GM23338 (cell line): ENCODE measurements at regions not wholly inside any gene's neighbourhood (a gene's known extent, or its start where the extent isn't known, plus 50 kb on each side); places are given as distances from the start of the nearest gene placed in this dataset.
"Not testable (repeated sequence)": the region's sequence is repeated elsewhere in the genome, so short reads cannot be mapped to it uniquely, and the experiment has no call there.

Experiments
- ATAC-seq: fragments of 200-7000 bp; cut with Tn5 transposase; 3 replicates; pipeline ENCODE4 v1.9.1; 2020
- DNase-seq: peaks from one replicate; pipeline ENCODE4 v3.0.0-alpha.2; 2015; ENCODE audit warnings: low spot score
- H2AFZ ChIP-seq: fragments of 200-600 bp; sonication (generic); 2 replicates; pipeline ENCODE4 v1.8.0; 2016; ENCODE audit warnings: antibody characterized with exemption, mild to moderate bottlenecking, moderate library complexity
- H3F3A ChIP-seq: fragments of 200-600 bp; sonication (generic); replicated peaks from 2 replicates; pipeline ENCODE4 v1.8.0; 2017; ENCODE audit warnings: antibody characterized with exemption, mixed run types, low read depth
- H3K27ac ChIP-seq: fragments of 200-600 bp; sonication (generic); 2 replicates; pipeline ENCODE4 v1.6.1; 2016; ENCODE audit warnings: low read depth
- H3K27me3 ChIP-seq: fragments of 200-600 bp; sonication (generic); 2 replicates; pipeline ENCODE4 v1.8.0; 2016; ENCODE audit warnings: mild to moderate bottlenecking, mixed run types, moderate library complexity; ENCODE audit not compliant: insufficient read depth
- H3K36me3 ChIP-seq: fragments of 200-600 bp; sonication (generic); 2 replicates; pipeline ENCODE4 v1.8.0; 2016; ENCODE audit warnings: mild to moderate bottlenecking; ENCODE audit not compliant: insufficient read depth
- H3K4me1 ChIP-seq: fragments of 200-600 bp; sonication (generic); 2 replicates; pipeline ENCODE4 v1.8.0; 2016; ENCODE audit warnings: mild to moderate bottlenecking, moderate library complexity; ENCODE audit not compliant: insufficient read depth
- H3K4me2 ChIP-seq: fragments of 200-600 bp; sonication (generic); 2 replicates; pipeline ENCODE4 v1.7.1; 2017; ENCODE audit warnings: mixed run types
- H3K4me3 ChIP-seq: fragments of 200-600 bp; sonication (generic); 2 replicates; pipeline ENCODE4 v1.6.1; 2016; ENCODE audit warnings: mixed run types
- H3K79me2 ChIP-seq: fragments of 200-600 bp; sonication (generic); replicated peaks from 2 replicates; pipeline ENCODE4 v1.8.0; 2017; ENCODE audit warnings: mild to moderate bottlenecking; ENCODE audit not compliant: insufficient read depth
- H3K9me2 ChIP-seq: fragments of 200-600 bp; sonication (generic); 2 replicates; pipeline ENCODE4 v1.8.0; 2017; ENCODE audit not compliant: insufficient read depth
- H4K20me1 ChIP-seq: fragments of 200-600 bp; sonication (generic); replicated peaks from 2 replicates; pipeline ENCODE4 v1.8.0; 2017; ENCODE audit warnings: mild to moderate bottlenecking; ENCODE audit not compliant: insufficient read depth
- H3K27ac Mint-ChIP-seq: 2 replicates; pipeline ENCODE4 v1.8.0; 2020; ENCODE audit warnings: inconsistent platforms, mild to moderate bottlenecking, moderate library complexity, mixed read lengths
- H3K27me3 Mint-ChIP-seq: 3 replicates; pipeline ENCODE4 v1.8.0; 2022; ENCODE audit warnings: low read depth, mild to moderate bottlenecking, moderate library complexity, mixed read lengths, inconsistent platforms; ENCODE audit not compliant: insufficient read depth, poor library complexity
- H3K36me3 Mint-ChIP-seq: 3 replicates; pipeline ENCODE4 v1.8.0; 2021; ENCODE audit warnings: low read depth, mild to moderate bottlenecking, inconsistent platforms, moderate library complexity, mixed read lengths
- H3K4me1 Mint-ChIP-seq: 3 replicates; pipeline ENCODE4 v1.8.0; 2020; ENCODE audit warnings: mild to moderate bottlenecking, inconsistent platforms, mixed read lengths
- H3K4me3 Mint-ChIP-seq: 3 replicates; pipeline ENCODE4 v1.8.0; 2021; ENCODE audit warnings: moderate library complexity, mild to moderate bottlenecking, inconsistent platforms, mixed read lengths
- H3K9me3 Mint-ChIP-seq: 3 replicates; pipeline ENCODE4 v1.8.0; 2020; ENCODE audit warnings: moderate library complexity, mild to moderate bottlenecking, inconsistent platforms, mixed read lengths
- CREB1 ChIP-seq: fragments of 250-450 bp; sonication (Bioruptor Pico); IDR thresholded peaks from 2 replicates; pipeline ENCODE4 v1.5.0; 2020; ENCODE audit warnings: low read depth, mild to moderate bottlenecking, moderate library complexity
- EZH2 ChIP-seq: fragments of 200-600 bp; sonication (generic); IDR thresholded peaks from one replicate; pipeline ENCODE4 v1.8.0; 2017; ENCODE audit warnings: antibody characterized with exemption, mild to moderate bottlenecking, low read depth; ENCODE audit not compliant: unreplicated experiment
- EZH2phosphoT487 ChIP-seq: fragments of 200-600 bp; sonication (generic); IDR thresholded peaks from one replicate; pipeline ENCODE4 v1.8.1; 2018; ENCODE audit warnings: antibody characterized with exemption; ENCODE audit not compliant: unreplicated experiment
- STAT1 ChIP-seq: IDR thresholded peaks from one replicate; pipeline ENCODE4 v1.6.1; 2016; ENCODE audit warnings: antibody characterized with exemption; ENCODE audit not compliant: unreplicated experiment
- ZNF114 ChIP-seq: fragments of 250-450 bp; sonication (Bioruptor Pico); IDR thresholded peaks from 2 replicates; pipeline ENCODE4 v1.5.0; 2020; ENCODE audit warnings: mild to moderate bottlenecking, moderate library complexity
- ZNF331 ChIP-seq: fragments of 250-450 bp; sonication (Bioruptor Pico); IDR thresholded peaks from 2 replicates; pipeline ENCODE4 v1.5.0; 2020; ENCODE audit warnings: low read depth, mild to moderate bottlenecking, moderate library complexity
- TF ChIP-seq, protein P1 (sequence below): IDR thresholded peaks from 2 replicates; pipeline ENCODE4 v1.6.1; 2016; ENCODE audit warnings: antibody characterized with exemption
- TF ChIP-seq, protein P2 (sequence below), 2 experiments: fragments of 200-600 bp in 1 of 2; sonication (generic) in 1 of 2; conservative IDR thresholded peaks; 2 replicates each; pipeline versions ENCODE4 v1.5.1 to v1.6.1; 2016 to 2017; ENCODE audit warnings: antibody characterized with exemption in 2 of 2, low read depth in 2 of 2, mild to moderate bottlenecking in 2 of 2, moderate library complexity in 1 of 2
- TF ChIP-seq, protein P3 (sequence below): IDR thresholded peaks from one replicate; pipeline ENCODE4 v1.6.1; 2018; ENCODE audit warnings: antibody characterized with exemption; ENCODE audit not compliant: unreplicated experiment

DNA sequence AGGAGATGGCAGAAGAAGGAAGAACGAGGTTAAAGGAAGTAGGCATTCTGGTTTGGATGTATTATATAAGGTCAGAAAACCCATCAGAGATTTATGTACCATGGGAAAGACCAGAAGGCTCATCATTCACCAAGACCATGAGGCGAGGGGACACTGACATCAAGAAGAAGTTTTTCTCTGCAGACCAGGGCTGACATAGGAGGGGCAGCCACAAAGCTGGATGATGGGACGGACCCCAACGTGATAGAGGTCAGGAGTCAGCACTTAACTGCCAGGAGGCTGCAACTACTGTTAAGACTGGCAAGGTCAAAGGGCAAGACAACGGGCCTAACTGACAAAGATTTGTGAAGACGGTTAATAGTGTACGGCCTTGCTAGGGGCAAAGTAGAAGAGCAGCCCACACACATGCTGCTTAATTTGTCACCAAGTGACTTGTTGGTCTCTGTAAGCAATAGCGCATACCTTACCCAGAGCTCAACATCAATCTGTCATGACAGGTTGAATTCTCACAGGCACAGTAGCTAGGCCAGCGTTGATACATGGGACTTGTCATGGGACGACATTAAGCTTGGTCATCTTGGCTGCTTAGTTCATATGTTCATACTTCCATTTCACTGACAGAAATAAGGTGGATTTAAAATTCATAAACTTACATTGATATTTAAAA, 579.7 kb upstream of the CDH10 start (continued):
- no peak for TF ChIP-seq STAT1
- TF ChIP-seq, protein P1, sequence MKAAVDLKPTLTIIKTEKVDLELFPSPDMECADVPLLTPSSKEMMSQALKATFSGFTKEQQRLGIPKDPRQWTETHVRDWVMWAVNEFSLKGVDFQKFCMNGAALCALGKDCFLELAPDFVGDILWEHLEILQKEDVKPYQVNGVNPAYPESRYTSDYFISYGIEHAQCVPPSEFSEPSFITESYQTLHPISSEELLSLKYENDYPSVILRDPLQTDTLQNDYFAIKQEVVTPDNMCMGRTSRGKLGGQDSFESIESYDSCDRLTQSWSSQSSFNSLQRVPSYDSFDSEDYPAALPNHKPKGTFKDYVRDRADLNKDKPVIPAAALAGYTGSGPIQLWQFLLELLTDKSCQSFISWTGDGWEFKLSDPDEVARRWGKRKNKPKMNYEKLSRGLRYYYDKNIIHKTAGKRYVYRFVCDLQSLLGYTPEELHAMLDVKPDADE = no peak

DNA sequence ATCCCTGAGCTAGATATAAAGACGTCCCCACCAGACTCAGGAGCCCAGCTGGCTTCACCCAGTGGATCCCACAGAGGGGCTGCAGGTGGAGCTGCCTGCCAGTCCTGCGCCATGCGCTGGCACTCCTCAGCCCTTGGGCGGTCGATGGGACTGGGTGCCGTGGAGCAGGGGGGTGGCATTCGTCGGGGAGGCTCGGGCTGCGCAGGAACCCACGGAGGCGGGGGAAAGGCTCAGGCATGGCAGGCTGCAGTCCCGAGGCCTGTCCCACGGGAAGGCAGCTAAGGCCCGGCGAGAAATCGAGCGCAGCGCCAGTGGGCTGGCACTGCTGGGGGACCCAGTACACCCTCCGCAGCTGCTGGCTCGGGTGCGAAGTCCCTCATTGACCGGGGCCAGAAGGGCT, 555.1 kb upstream of the CDH10 start:
- H3K4me3 ChIP-seq, H3K27ac ChIP-seq, DNase-seq, H3K4me3 Mint-ChIP-seq, H4K20me1 ChIP-seq, H3K36me3 Mint-ChIP-seq, H3K79me2 ChIP-seq, H3K27me3 ChIP-seq, ATAC-seq, H3K36me3 ChIP-seq, H3F3A ChIP-seq, H3K4me2 ChIP-seq, H3K9me2 ChIP-seq, H2AFZ ChIP-seq, H3K27ac Mint-ChIP-seq, H3K4me1 Mint-ChIP-seq, H3K4me1 ChIP-seq, H3K9me3 Mint-ChIP-seq, H3K27me3 Mint-ChIP-seq: not testable (repeated sequence)

DNA sequence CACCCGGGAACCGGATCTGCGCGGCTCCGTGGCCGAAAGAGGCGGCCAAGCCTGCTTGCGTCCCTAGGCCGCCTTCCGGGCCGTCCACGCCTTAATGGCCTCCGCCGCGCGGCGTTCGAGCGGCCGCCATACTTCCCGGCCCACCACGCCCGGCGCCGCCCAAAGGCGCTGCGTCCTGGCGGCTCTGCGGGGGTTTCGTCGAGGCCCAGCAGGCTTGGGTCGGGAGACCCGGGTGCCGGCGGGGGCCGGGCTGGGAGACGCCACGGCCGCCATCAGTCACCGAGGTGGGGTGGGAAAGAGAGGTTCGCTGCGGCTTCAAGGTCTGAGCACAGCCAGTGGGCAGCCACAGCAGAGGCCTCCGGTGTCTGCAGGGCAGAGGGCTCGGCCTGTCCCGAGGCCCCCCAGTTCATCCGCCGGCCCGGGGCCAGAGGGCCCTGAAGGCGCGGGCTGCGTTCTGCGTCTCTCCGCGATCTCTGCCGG, 545.8 kb upstream of the CDH10 start:
- Histone ChIP-seq H3K4me3 (no peak overlapping the region), H3K27ac (no peak overlapping the region), H3K79me2 (no peaks in the 10 kb centered on the region), H3F3A (no peaks in the 10 kb centered on the region), H3K9me2 (peaks cover 12% of the 10 kb centered on the region; the same call in 1 of the 2 replicates), H3K4me2 (no peak overlapping the region), H4K20me1 (no peaks in the 10 kb centered on the region), H3K4me1 (no peaks in the 10 kb centered on the region), H3K36me3 (no peaks in the 10 kb centered on the region), H2AFZ (no peak overlapping the region), H3K27me3 (no peaks in the 10 kb centered on the region)
- Mint-ChIP-seq H3K4me3 (no peak overlapping the region), H3K36me3 (no peaks in the 10 kb centered on the region), H3K4me1 (no peaks in the 10 kb centered on the region), H3K27ac (no peak overlapping the region), H3K27me3 (no peaks in the 10 kb centered on the region), H3K9me3 (no peaks in the 10 kb centered on the region; the same call in 2 of the 3 replicates)
- ATAC-seq (no peak), DNase-seq (no peak)
- TF ChIP-seq STAT1 (no peak), ZNF114 (CRISPR knock-in tag) (no peak), EZH2phosphoT487 (no peak), EZH2 (no peak), CREB1 (no peak), ZNF331 (CRISPR knock-in tag) (no peak)
- TF ChIP-seq, protein P2, sequence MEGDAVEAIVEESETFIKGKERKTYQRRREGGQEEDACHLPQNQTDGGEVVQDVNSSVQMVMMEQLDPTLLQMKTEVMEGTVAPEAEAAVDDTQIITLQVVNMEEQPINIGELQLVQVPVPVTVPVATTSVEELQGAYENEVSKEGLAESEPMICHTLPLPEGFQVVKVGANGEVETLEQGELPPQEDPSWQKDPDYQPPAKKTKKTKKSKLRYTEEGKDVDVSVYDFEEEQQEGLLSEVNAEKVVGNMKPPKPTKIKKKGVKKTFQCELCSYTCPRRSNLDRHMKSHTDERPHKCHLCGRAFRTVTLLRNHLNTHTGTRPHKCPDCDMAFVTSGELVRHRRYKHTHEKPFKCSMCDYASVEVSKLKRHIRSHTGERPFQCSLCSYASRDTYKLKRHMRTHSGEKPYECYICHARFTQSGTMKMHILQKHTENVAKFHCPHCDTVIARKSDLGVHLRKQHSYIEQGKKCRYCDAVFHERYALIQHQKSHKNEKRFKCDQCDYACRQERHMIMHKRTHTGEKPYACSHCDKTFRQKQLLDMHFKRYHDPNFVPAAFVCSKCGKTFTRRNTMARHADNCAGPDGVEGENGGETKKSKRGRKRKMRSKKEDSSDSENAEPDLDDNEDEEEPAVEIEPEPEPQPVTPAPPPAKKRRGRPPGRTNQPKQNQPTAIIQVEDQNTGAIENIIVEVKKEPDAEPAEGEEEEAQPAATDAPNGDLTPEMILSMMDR (conservative IDR thresholded peaks at IDR 0.05; ENCODE audit: low read depth in 2 of 2) = no peak
- TF ChIP-seq, protein P3, sequence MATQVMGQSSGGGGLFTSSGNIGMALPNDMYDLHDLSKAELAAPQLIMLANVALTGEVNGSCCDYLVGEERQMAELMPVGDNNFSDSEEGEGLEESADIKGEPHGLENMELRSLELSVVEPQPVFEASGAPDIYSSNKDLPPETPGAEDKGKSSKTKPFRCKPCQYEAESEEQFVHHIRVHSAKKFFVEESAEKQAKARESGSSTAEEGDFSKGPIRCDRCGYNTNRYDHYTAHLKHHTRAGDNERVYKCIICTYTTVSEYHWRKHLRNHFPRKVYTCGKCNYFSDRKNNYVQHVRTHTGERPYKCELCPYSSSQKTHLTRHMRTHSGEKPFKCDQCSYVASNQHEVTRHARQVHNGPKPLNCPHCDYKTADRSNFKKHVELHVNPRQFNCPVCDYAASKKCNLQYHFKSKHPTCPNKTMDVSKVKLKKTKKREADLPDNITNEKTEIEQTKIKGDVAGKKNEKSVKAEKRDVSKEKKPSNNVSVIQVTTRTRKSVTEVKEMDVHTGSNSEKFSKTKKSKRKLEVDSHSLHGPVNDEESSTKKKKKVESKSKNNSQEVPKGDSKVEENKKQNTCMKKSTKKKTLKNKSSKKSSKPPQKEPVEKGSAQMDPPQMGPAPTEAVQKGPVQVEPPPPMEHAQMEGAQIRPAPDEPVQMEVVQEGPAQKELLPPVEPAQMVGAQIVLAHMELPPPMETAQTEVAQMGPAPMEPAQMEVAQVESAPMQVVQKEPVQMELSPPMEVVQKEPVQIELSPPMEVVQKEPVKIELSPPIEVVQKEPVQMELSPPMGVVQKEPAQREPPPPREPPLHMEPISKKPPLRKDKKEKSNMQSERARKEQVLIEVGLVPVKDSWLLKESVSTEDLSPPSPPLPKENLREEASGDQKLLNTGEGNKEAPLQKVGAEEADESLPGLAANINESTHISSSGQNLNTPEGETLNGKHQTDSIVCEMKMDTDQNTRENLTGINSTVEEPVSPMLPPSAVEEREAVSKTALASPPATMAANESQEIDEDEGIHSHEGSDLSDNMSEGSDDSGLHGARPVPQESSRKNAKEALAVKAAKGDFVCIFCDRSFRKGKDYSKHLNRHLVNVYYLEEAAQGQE = no peak
